ENCODE measurements at regions not wholly inside any gene's neighbourhood (a gene's known extent, or its start where the extent isn't known, plus 50 kb on each side); places are given as distances from the start of the nearest gene placed in this dataset.

DNA sequence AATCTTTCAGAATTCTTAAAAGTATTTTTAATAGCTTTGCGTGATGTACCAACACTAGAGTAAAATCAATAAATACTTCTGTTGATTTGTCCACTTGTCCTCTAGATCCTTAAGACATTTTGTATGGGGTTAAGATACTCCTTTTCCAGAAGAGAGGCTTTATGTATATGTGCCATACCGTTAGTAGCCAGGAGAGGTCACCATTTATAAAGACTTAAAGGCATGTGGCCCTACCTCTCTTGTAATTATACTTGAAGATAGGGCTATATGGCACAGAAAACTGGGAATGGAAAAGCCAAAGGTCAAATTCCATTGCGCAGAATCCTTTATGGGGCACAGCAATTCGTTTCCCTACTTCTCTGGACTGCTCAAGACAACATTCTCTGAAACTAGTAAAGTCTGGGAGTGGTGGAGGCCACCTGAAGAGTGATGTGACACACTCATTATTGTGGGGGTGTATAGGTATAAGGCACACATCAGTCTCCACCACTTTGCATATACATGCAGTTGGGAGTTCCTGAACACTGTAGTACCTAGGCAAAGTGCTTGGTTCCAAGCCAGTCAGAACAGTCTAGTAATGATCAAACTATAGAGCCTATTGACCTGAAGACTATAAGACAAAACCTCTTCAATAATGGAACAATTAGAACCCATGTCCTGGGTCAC, 140.1 kb upstream of the FBXL17 start:
- DNase-seq (ENCODE audit: extremely low spot score) = peak; percentile 28
- POLR2A ChIA-PET = no interaction called here
- CTCF ChIA-PET = interaction anchor here (0.8 to 2.1 kb wide), 17 partner anchors 10 to 947 kb away, joined by 3 to 8 read pairs (median 3); no protein-coding TSS in a partner anchor
- TF ChIP-seq, protein P1, sequence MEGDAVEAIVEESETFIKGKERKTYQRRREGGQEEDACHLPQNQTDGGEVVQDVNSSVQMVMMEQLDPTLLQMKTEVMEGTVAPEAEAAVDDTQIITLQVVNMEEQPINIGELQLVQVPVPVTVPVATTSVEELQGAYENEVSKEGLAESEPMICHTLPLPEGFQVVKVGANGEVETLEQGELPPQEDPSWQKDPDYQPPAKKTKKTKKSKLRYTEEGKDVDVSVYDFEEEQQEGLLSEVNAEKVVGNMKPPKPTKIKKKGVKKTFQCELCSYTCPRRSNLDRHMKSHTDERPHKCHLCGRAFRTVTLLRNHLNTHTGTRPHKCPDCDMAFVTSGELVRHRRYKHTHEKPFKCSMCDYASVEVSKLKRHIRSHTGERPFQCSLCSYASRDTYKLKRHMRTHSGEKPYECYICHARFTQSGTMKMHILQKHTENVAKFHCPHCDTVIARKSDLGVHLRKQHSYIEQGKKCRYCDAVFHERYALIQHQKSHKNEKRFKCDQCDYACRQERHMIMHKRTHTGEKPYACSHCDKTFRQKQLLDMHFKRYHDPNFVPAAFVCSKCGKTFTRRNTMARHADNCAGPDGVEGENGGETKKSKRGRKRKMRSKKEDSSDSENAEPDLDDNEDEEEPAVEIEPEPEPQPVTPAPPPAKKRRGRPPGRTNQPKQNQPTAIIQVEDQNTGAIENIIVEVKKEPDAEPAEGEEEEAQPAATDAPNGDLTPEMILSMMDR (IDR thresholded peaks at IDR 0.05; ENCODE audit: control extremely low read depth, extremely low read depth, low read depth, missing control alignments) = peak; percentile 56

DNA sequence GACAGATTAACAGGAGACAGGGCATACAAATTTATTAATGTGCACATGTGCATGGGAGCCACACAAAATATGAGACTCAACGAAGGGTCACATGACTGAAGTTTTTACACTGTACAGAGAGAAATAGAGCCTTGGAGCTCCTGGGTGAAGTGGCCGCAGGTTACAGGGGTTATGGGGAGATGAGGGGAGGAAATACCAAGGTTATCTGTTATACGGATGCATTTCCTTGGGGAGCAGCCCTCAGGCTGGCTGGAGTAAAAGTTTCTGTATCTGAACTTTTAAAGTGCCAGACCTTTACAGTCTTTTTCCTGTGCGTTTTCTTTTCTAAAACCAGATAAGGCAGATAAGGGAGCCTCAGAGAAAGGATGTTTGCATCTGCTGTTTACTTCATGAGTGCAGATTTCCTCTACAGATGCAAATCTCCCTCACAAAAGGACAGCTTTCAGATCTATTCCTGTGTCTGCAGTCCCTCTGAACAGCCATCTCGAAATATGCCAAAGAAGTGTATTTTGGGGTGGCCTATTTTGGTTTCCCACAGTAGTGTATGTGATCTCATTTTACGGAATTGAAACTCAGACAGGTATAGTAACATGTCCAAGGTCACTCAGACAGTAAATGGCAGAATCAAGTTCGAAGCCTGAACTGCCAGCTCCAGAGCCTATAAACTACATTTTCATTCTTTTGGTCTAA, 139.3 kb upstream of the FBXL17 start:
- peak; percentile 35 for DNase-seq (ENCODE audit: extremely low spot score)
- TF ChIP-seq, protein P1 (IDR thresholded peaks at IDR 0.05; ENCODE audit: control extremely low read depth, extremely low read depth, low read depth, missing control alignments) = no peak
- CTCF ChIA-PET = interaction anchor here (0.8 to 2.1 kb wide), 17 partner anchors 9 to 948 kb away, joined by 3 to 8 read pairs (median 3); no protein-coding TSS in a partner anchor
- POLR2A ChIA-PET = no interaction called here

DNA sequence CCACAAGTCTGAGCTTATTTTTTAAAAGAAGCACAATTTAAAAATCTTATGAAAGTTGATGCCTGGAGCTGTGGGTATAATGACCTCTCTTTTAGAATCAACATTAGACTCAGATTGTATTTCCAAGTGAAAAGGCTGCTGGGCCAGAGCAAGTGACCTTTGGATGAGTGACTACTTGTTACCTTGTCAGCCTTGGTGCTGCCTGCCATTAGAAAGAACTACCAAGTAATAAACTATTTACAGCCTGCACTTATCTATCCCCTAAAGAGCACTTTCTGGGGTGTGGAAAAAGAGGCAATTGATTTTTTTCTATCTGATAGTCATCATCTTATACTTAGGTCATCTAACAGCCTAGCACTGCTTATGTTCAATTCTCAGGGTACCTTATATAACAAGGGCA, 134.9 kb upstream of the FBXL17 start:
- ChIA-PET CTCF (no interaction called here), POLR2A (no interaction called here)
- TF ChIP-seq, protein P1 (IDR thresholded peaks at IDR 0.05; ENCODE audit: control extremely low read depth, extremely low read depth, low read depth, missing control alignments) = no peak
- DNase-seq (ENCODE audit: extremely low spot score) = no peak

DNA sequence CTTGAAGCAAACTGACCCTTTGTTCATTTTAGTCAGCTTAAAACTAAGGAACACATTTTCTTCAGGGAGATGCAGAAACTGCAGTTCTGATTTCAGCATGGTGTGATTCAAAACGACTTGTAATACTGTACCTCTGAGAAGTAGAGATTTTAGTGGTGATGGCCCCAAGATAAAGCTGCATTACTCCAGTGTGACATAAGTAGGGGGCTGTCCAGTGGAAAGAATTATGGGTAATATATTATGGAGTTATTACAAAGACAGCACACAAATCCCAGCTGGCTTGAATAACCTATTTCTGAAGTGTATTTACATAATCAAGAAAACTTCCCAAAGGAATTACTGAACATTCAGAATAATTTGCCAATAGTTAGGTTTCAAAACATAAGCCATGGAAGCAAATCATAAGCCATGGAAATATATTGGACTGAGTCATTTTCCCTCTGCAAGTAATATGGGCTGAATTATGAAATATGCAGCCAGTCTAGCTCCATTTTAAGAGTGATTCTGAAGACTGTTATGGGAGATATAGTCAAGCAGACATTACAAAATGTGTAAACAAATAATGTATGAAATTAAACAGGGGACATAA, 133.7 kb upstream of the FBXL17 start:
- ChIA-PET POLR2A (no interaction called here), CTCF (no interaction called here)
- no peak for DNase-seq (ENCODE audit: extremely low spot score)
- TF ChIP-seq, protein P1 (IDR thresholded peaks at IDR 0.05; ENCODE audit: control extremely low read depth, extremely low read depth, low read depth, missing control alignments) = no peak

GRCh38 chr5:108508979-108509378, 127.1 kb upstream of the FBXL17 start:
- CTCF ChIA-PET = interaction anchor here (1.0 kb wide), 1 partner anchor 11 kb away, joined by 3 read pairs; no protein-coding TSS in a partner anchor
- POLR2A ChIA-PET = no interaction called here
- TF ChIP-seq, protein P1 (IDR thresholded peaks at IDR 0.05; ENCODE audit: control extremely low read depth, extremely low read depth, low read depth, missing control alignments) = no peak
- no peak for DNase-seq (ENCODE audit: extremely low spot score)

DNA sequence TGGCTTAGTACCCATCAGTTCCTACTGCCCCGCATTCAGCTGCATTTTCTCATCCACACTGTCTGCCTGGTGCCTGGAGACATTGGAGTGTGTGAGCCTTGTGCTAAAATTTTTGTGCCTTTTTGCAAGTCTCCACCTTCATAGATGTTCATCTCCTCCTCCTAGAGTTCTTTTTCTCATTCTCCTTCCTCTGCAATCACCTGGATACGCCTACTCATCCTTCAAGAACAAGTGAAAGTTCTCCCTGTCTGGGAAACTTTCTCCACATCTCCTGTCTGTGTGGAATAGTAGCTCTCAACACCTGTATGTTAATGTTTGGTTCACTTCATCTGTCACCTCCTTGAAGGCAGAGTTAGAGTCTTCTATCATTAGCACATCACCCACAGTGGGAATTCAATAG, 125.7 kb upstream of the FBXL17 start:
- POLR2A ChIA-PET = no interaction called here
- CTCF ChIA-PET = interaction anchor here (1.4 kb wide), 1 partner anchor 14 kb away, joined by 3 read pairs; no protein-coding TSS in a partner anchor
- no peak for DNase-seq (ENCODE audit: extremely low spot score)
- TF ChIP-seq, protein P1 (IDR thresholded peaks at IDR 0.05; ENCODE audit: control extremely low read depth, extremely low read depth, low read depth, missing control alignments) = no peak

Data from GM10248 (cell line).